Astrocyte (in vitro differentiated cells and primary cell): ENCODE measurements at regions not wholly inside any gene's neighbourhood (a gene's known extent, or its start where the extent isn't known, plus 50 kb on each side); places are given as distances from the start of the nearest gene placed in this dataset.

Source experiments
- CTCF ChIP-seq: IDR thresholded peaks from 2 replicates; pipeline ENCODE4 v1.5.1; 2011; ENCODE audit warnings: low read depth, mild to moderate bottlenecking, inconsistent platforms, low read length, moderate library complexity; ENCODE audit not compliant: insufficient read depth
- EZH2 ChIP-seq: IDR thresholded peaks from 2 replicates; pipeline ENCODE4 v1.6.1; 2012; ENCODE audit warnings: mild to moderate bottlenecking, low read length, inconsistent platforms; ENCODE audit not compliant: insufficient read depth

- TF ChIP-seq CTCF: no peak
- no peak for TF ChIP-seq EZH2
Measured at GRCh38 chr2:45311559-45311958, 299.5 kb downstream of the SRBD1 start.
